GM19463 (cell line): ENCODE measurements at regions not wholly inside any gene's neighbourhood (a gene's known extent, or its start where the extent isn't known, plus 50 kb on each side); places are given as distances from the start of the nearest gene placed in this dataset.

Source experiments
- ATAC-seq: cut with Tn5 transposase; IDR thresholded peaks from one replicate; pipeline ENCODE4 v1.9.1; 2021; ENCODE audit warnings: mild to moderate bottlenecking, moderate library complexity; ENCODE audit not compliant: unreplicated experiment

- ATAC-seq: no peak
Observed at GRCh38 chr10:2953495-2953894, 113.9 kb upstream of the PFKP start.

- ATAC-seq: peak; percentile 25
Observed at GRCh38 chr10:2951235-2951835, 116.0 kb upstream of the PFKP start.

- ATAC-seq: no peak
Observed at GRCh38 chr10:2950546-2950945, 116.8 kb upstream of the PFKP start.

GRCh38 chr10:2949948-2950354, 117.4 kb upstream of the PFKP start:
- peak; percentile 74 for ATAC-seq

GRCh38 chr10:2949221-2949947, 118.0 kb upstream of the PFKP start:
- ATAC-seq: peak; percentile 3

- ATAC-seq: peak; percentile 67
Observed at GRCh38 chr10:2948127-2948854, 119.1 kb upstream of the PFKP start.

GRCh38 chr10:2944788-2945187, 122.6 kb upstream of the PFKP start:
- ATAC-seq: no peak

GRCh38 chr10:2943932-2944614, 123.3 kb upstream of the PFKP start:
- no peak for ATAC-seq

- no peak for ATAC-seq
Observed at GRCh38 chr10:2942938-2943337, 124.4 kb upstream of the PFKP start.

- ATAC-seq: no peak
Observed at GRCh38 chr10:2938869-2939268, 128.5 kb upstream of the PFKP start.

- ATAC-seq: no peak
Observed at GRCh38 chr10:2936816-2937215, 130.5 kb upstream of the PFKP start.

GRCh38 chr10:2935647-2936386, 131.5 kb upstream of the PFKP start:
- ATAC-seq: no peak

GRCh38 chr10:2933924-2934323, 133.4 kb upstream of the PFKP start:
- ATAC-seq: no peak

GRCh38 chr10:2933519-2933918, 133.8 kb upstream of the PFKP start:
- ATAC-seq: no peak

- no peak for ATAC-seq
Observed at GRCh38 chr10:2933071-2933470, 134.3 kb upstream of the PFKP start.

GRCh38 chr10:2929480-2930258, 137.7 kb upstream of the PFKP start:
- no peak for ATAC-seq

GRCh38 chr10:2927958-2928840, 139.1 kb upstream of the PFKP start:
- peak; percentile 92 for ATAC-seq

GRCh38 chr10:2926918-2927660, 140.3 kb upstream of the PFKP start:
- no peak for ATAC-seq
